Tibial nerve (tissue), 4 donors: ENCODE measurements at regions not wholly inside any gene's neighbourhood (a gene's known extent, or its start where the extent isn't known, plus 50 kb on each side); places are given as distances from the start of the nearest gene placed in this dataset.

ENCODE experiments used
- EP300 ChIP-seq, 2 donors: sonication (generic); formaldehyde crosslinking; IDR thresholded peaks; one replicate each; pipeline ENCODE4 v1.6.1; 2017; ENCODE audit warnings: antibody characterized with exemption in 2 of 2, mild to moderate bottlenecking in 1 of 2
- TF ChIP-seq, protein P1 (sequence below), 5 experiments: fragments of 200-600 bp in 3 of 5; fragments of 450-650 bp in 2 of 5; sonication (generic) in 3 of 5; IDR thresholded peaks; one replicate each; pipeline ENCODE4 v1.5.1; 2016 to 2019; ENCODE audit warnings: antibody characterized with exemption in 5 of 5, mild to moderate bottlenecking in 3 of 5, moderate library complexity in 2 of 5

DNA sequence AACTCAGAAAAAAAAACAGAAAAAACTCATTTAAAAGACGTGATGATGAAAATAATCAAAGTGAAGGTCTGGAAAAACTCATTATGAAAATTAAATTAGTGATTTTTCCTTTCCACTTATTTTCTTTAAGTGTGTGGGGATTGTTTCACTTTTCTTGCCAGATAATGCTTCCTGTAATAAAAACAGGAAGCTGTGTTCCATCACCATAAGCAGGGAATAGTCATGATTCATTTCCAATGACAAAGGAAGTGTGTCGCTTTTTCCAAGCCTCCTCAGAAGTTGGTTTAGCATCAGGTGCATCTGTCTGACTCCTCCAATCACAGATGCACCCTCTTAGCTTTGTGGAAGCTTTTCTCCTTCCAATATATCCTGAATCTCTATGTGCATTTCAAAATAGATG is 2068.7 kb downstream of the MAT2B start:
- no peak for TF ChIP-seq EP300 (IDR thresholded peaks at IDR 0.05)
- TF ChIP-seq, protein P1, sequence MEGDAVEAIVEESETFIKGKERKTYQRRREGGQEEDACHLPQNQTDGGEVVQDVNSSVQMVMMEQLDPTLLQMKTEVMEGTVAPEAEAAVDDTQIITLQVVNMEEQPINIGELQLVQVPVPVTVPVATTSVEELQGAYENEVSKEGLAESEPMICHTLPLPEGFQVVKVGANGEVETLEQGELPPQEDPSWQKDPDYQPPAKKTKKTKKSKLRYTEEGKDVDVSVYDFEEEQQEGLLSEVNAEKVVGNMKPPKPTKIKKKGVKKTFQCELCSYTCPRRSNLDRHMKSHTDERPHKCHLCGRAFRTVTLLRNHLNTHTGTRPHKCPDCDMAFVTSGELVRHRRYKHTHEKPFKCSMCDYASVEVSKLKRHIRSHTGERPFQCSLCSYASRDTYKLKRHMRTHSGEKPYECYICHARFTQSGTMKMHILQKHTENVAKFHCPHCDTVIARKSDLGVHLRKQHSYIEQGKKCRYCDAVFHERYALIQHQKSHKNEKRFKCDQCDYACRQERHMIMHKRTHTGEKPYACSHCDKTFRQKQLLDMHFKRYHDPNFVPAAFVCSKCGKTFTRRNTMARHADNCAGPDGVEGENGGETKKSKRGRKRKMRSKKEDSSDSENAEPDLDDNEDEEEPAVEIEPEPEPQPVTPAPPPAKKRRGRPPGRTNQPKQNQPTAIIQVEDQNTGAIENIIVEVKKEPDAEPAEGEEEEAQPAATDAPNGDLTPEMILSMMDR (IDR thresholded peaks at IDR 0.05): no peak
